ENCODE measurements at regions not wholly inside any gene's neighbourhood (a gene's known extent, or its start where the extent isn't known, plus 50 kb on each side); places are given as distances from the start of the nearest gene placed in this dataset.

GRCh38 chr3:5275529-5275928 is 88.0 kb downstream of the EDEM1 start:
- H3K4me1 ChIP-seq, result no peaks in the 10 kb centered on the region
- peaks cover 0 to 18% (median 0%) of the 10 kb centered on the region in 11 donors for H3K9me3 ChIP-seq
- no peak overlapping the region for H3K4me3 ChIP-seq
- intact Hi-C loops (cut with DNase I), result no loop called here
- peak in 2 of 8 donors; percentile 28 to 37 for ATAC-seq
- H3K27me3 ChIP-seq, result no peaks in the 10 kb centered on the region
- H3K27ac ChIP-seq, result no peak overlapping the region
- no peak for DNase-seq
- H3K36me3 ChIP-seq, result no peaks in the 10 kb centered on the region
- WGBS, 2 donors, result 42 to 54% methylated on average over 2 of the region's 2 CpGs
- no peak for TF ChIP-seq CTCF (IDR thresholded peaks at IDR 0.05)

- Histone ChIP-seq H3K4me1 (no peaks in the 10 kb centered on the region), H3K36me3 (no peaks in the 10 kb centered on the region), H3K9me3 (peaks cover 0 to 32% (median 11%) of the 10 kb centered on the region in 11 donors), H3K27me3 (no peaks in the 10 kb centered on the region), H3K4me3 (no peak overlapping the region), H3K27ac (no peak overlapping the region)
- no peak for DNase-seq
- intact Hi-C loops (cut with DNase I), result no loop called here
- no peak for ATAC-seq
- TF ChIP-seq CTCF (IDR thresholded peaks at IDR 0.05), result no peak
- WGBS, 2 donors, result 91 to 93% methylated on average over 8 of the region's 8 CpGs
These were observed 89.4 kb downstream of the EDEM1 start for GRCh38 chr3:5276934-5277333.

GRCh38 chr3:5277612-5278236 is 90.2 kb downstream of the EDEM1 start:
- Histone ChIP-seq H3K27ac (no peak overlapping the region), H3K9me3 (peaks cover 0 to 39% (median 13%) of the 10 kb centered on the region in 11 donors), H3K4me3 (no peak overlapping the region), H3K27me3 (no peaks in the 10 kb centered on the region), H3K4me1 (no peaks in the 10 kb centered on the region), H3K36me3 (no peaks in the 10 kb centered on the region)
- intact Hi-C loops (cut with DNase I), result no loop called here
- DNase-seq (no peak), ATAC-seq (no peak)
- 89 to 91% methylated on average over 3 of the region's 3 CpGs for WGBS, 2 donors
- no peak for TF ChIP-seq CTCF (IDR thresholded peaks at IDR 0.05)

GRCh38 chr3:5278666-5279065 is 91.2 kb downstream of the EDEM1 start:
- Histone ChIP-seq H3K27ac (no peak overlapping the region), H3K27me3 (no peaks in the 10 kb centered on the region), H3K4me1 (no peaks in the 10 kb centered on the region), H3K36me3 (no peaks in the 10 kb centered on the region), H3K4me3 (no peak overlapping the region), H3K9me3 (peaks cover 0 to 42% (median 13%) of the 10 kb centered on the region in 11 donors)
- intact Hi-C loops (cut with DNase I), result no loop called here
- DNase-seq (no peak), ATAC-seq (no peak)
- no peak for TF ChIP-seq CTCF (IDR thresholded peaks at IDR 0.05)

Measured in heart right ventricle (tissue), 16 donors.